HG03175 (cell line): ENCODE measurements at regions not wholly inside any gene's neighbourhood (a gene's known extent, or its start where the extent isn't known, plus 50 kb on each side); places are given as distances from the start of the nearest gene placed in this dataset.
"Not testable (repeated sequence)": the region's sequence is repeated elsewhere in the genome, so short reads cannot be mapped to it uniquely, and the experiment has no call there.

Source experiments
- ATAC-seq: cut with Tn5 transposase; IDR thresholded peaks from one replicate; pipeline ENCODE4 v1.9.1; 2021; ENCODE audit warnings: mild to moderate bottlenecking, moderate library complexity; ENCODE audit not compliant: unreplicated experiment

DNA sequence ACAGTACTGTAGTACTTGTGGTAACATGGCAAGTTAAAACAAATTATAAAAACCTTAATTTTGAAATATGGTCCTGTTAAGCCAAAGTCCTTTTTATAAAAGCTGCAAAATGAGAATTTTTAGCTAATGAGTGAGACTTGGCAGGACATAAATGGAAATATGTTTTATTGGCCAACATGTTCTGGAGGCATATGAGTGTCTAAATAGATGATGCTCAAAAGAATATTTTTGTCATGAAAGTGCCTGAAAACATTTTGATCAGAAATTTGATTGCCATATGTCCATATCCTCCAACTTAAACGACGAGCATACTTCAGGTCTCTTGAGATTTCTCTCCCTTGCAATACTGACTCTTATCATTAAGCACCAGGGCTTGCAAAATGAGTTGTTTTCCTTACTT is 972.6 kb downstream of the TMTC2 start:
- no peak for ATAC-seq

DNA sequence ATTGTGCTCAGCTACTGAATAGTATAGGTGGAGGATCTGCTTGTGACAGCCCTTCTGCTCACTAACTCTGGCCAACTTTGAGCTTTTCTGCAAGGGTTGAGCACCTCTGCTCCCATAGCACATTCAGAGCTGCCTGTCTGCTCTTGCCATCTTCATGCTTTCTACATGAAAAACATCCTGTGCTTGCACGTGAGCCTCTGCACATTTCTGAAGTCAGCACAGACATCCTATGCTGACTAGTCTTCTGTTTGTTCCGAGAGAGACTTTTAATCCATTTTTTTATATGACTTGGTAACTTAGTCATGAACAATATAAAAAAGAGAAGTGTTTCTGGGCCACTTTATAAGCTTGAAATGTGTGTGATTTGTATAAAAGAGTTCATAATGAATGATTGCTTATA is 969.3 kb downstream of the TMTC2 start:
- no peak for ATAC-seq

- no peak for ATAC-seq
Observed at GRCh38 chr12:83642205-83642604, 955.5 kb downstream of the TMTC2 start.

DNA sequence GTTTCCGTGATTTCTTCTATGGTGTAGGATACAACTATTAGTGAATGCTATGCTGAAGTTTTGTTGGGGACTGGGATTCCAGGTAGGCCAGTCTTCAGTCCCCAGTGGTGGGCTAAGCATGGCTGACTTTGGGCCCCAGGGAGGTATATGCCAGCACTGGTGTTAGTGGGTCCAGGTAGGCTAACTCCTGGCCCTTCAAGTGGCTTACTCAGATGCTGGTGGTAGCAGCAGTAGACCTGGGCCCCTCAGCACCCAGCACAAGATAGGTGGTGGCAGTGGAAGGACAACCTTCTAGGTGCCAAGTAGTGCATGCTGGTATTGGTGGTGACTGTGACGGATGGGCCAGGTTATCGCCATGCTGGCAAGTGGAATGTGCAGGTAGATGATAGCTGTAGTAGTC is 955.1 kb downstream of the TMTC2 start:
- ATAC-seq: no peak

- no peak for ATAC-seq
Observed at GRCh38 chr12:83634726-83635267, 948.1 kb downstream of the TMTC2 start.

GRCh38 chr12:83630526-83630925 is 943.8 kb downstream of the TMTC2 start:
- ATAC-seq: no peak

DNA sequence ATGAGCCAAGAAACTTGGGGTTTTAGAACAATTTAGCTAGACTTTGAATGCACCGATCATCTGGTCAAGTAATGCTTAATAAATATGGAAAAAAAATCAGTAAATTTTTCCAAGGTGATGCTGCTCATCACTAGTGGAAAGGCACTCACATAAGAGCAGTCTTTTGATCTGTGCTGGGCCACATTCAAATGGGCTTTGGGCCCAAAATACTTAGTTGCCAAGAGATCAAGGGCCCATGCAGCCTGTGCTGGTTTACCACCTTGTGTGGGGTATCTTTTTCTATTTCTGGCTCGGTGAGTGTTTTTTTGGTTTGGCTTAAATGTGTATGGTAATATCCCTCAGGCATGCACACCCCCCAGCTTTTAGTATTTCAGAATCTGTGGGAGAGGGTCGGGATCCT is 943.2 kb downstream of the TMTC2 start:
- ATAC-seq: no peak

GRCh38 chr12:83622205-83622604 is 935.5 kb downstream of the TMTC2 start:
- ATAC-seq: no peak

DNA sequence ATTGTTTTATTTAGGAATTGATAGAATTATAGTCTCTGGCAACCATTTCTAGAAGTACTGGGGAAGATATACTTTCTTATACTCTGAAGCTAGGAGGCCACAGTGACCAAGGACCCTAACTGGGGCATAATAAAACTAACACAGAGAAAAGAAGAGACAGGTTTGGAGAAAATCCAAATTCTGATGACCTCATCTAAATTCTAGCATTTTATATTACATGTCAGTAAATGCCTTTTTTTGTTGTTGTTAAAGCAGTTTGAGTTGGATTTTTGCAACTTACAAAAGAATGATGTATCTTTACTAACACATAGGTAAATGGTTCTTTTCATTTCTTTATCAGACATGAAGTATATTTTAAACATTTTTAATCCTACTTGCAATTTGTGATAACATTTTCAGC is 933.3 kb downstream of the TMTC2 start:
- no peak for ATAC-seq

- no peak for ATAC-seq
Observed at GRCh38 chr12:83615152-83615551, 928.4 kb downstream of the TMTC2 start.

DNA sequence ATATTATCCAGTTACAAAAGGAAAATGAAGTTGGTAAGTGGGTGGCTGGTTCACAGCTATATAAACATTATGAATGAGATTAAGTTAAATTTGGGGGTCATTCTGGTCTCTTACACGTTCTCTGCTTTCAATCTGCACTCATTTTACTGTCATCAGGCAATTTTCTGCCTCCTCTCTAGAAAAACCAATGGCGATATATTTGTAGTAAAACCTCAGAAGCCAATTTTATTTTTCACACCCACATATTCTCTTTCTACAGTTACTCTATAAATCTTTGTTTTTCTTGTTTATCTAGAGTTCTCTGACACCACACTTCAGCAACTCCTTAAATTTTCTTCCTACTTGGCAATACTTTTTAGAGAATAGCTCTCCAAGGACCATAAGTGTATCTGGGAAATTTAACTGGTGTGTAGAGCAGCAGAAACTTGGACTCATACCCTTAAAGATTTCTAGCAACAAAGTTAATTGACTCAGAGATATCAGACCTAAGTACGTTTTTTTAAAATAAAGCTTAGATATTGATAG is 926.9 kb downstream of the TMTC2 start:
- ATAC-seq: no peak

DNA sequence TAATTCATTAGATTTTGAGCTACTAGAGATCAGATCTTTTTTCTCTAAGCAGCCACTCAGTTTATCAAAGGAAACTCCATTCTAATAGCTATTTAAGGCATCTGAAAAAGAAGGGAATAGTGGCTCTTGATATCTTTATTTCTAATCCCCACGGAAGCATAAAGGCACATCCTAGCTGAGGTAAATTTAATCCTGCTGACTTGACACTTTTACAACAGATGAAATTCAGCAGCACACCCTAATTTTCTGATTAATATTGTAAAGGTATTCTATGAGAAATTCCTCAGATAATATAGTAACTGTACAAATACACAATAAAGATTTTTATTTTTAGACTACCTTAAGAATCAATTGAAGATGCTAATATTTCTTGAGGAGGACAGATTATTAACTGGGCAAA is 916.4 kb downstream of the TMTC2 start:
- ATAC-seq: no peak

DNA sequence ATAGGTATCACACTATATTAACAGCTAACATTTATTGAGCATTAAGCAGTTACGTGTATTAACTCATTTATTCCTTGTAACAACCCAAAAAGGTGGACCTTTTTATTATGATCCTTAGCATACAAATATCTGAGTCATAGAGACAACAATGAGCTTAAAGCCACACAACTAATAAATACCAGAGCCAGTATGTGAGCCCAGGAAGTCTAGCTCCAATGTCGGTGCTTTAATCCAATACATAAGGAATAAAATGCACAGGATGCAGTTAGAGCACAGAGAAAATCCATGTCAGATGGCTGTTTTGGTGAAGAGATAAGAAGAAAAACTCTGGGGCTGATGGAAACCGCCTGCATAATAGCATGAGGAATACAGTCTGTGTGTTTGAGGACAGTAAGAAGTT is 888.6 kb downstream of the TMTC2 start:
- no peak for ATAC-seq

- ATAC-seq: no peak
Observed at GRCh38 chr12:83574142-83574541, 887.4 kb downstream of the TMTC2 start.

DNA sequence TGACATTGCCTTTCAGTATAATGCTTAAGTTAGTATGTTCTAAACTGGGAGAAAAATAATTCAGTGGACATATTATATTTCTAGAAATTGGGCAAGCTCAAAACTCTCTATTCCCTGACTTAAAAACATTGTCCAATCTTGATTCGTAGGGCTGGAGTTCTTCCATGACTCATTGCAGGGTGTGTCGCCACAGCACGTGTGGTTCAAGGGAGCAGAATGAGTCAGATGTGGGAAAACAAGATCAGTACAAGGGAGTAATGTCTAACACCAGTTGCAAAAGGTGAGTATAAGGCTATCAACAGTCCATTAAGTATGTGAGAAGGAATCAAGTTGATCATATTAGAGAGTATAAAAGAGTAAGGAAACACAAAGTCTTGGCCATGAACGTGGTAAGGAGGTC is 887.0 kb downstream of the TMTC2 start:
- no peak for ATAC-seq

- ATAC-seq: no peak
Observed at GRCh38 chr12:83559650-83560049, 872.9 kb downstream of the TMTC2 start.

DNA sequence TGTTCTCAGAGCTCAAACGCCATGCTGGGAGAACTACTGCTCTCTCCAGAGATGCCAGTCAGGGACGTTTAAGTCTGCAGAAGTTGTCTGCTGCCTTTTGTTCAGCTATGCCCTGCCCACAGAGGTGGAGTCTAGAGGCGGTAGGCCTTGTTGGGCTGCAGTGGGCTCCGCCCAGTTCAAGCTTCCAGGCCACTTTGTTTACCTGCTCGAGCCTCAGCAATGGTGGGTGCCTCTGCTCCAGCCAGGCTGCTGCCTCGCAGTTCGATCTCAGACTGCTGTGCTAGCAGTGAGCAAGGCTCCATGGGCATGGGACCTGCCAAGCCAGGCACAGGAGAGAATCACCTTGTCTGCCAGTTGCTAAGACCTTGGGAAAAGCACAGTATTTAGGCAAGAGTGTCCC is 869.3 kb downstream of the TMTC2 start:
- ATAC-seq: not testable (repeated sequence)

DNA sequence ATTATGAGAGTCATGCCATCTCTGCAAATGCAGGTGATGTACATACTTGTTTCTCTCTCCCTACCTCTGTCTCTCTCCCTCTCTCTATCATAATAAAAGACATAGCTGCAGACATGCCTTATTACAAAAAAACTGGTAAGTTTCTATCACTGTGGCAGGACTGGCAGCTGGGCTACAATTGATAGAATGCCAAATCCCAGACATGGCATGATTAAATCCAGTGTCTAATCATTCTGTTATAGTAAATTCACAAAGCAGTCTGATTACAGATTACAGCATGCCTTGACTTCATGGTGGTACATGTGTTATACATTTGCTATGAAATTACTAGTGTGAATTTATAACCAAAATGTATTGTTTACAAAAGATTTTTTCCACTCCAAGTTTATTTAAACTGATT is 854.7 kb downstream of the TMTC2 start:
- no peak for ATAC-seq

DNA sequence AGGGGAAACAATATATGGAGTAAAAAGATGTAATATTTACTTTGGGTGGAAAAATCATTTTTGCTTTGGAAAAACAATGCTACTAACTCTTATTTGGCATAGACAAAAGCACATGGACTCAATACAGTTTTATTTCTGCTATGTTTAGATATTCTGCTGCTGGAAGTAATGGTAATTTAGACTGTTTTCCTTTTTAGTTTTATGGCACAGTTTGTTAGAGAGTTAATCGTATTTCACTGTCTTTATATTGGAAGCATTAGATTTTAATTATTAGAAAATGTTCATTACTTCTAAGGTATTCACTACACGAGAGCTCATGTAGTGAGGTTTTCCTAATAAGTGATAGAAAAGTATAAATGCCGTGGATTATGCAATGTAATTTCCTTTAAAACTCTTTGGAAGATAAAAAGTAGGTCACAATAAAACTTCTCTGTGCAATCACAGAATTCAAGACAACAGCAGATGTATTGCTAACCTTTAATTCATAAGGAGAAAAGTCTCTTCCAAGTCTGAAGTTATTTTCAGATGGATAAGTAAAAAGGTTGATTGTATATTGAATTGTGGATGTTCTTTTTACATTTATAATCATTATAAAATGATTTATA is 851.8 kb downstream of the TMTC2 start:
- ATAC-seq: no peak

- no peak for ATAC-seq
Observed at GRCh38 chr12:83537428-83538053, 850.8 kb downstream of the TMTC2 start.

DNA sequence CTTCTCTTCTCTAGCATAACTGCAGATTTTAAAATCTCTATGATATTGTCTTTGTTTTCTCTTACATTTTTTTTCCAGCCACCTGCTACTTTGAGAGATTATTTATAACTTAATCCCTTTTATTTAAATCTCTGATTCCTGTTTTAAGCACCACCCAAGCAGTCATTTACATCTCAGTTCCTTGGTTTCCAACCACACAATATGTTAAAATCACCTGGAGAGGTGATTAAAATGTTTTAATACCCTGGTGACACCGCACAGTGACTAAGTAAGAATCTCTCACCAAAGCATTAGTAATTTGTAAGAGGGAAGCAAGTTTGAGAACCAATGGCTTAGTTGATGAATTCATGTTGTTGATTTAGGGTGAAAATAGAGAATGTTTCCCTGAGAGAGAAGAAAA is 849.8 kb downstream of the TMTC2 start:
- ATAC-seq: no peak

- no peak for ATAC-seq
Observed at GRCh38 chr12:83528571-83528970, 841.9 kb downstream of the TMTC2 start.

DNA sequence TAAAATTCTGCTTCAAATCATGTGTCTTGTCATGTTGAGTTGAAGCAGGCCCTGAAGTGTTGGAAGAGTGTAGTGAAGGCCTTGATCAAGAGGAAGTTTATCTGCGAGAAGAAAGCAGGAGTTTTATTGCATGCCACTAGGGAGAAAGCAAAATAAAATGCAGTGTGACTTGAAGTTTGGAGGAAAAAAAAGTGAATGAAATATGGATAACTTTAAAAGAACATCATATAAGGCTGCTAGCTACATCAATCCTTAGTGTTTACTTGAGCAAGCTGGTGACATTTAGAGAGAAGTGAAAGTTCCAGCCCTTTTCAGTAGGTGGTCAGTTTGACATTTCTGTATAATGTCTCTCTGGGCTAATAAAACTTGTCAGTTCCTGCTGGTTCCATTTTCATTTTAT is 841.1 kb downstream of the TMTC2 start:
- no peak for ATAC-seq
